Endothelial cell of umbilical vein (primary cell): ENCODE measurements at regions not wholly inside any gene's neighbourhood (a gene's known extent, or its start where the extent isn't known, plus 50 kb on each side); places are given as distances from the start of the nearest gene placed in this dataset.

Experiments
- EZH2 ChIP-seq: IDR thresholded peaks from 2 replicates; pipeline ENCODE4 v1.6.1; 2012; ENCODE audit warnings: borderline replicate concordance, low read depth, mild to moderate bottlenecking, moderate library complexity, low read length, inconsistent platforms; ENCODE audit not compliant: severe bottlenecking
- FOS ChIP-seq: IDR thresholded peaks from 2 replicates; pipeline ENCODE4 v1.6.1; 2011; ENCODE audit warnings: mild to moderate bottlenecking, low read length, moderate library complexity, borderline replicate concordance; ENCODE audit not compliant: insufficient read depth
- GATA2 ChIP-seq: IDR thresholded peaks from 2 replicates; pipeline ENCODE4 v1.7.0; 2011; ENCODE audit warnings: low read depth, mild to moderate bottlenecking, moderate library complexity, mixed read lengths, low read length; ENCODE audit not compliant: insufficient read length, insufficient read depth
- MYC ChIP-seq: IDR thresholded peaks from one replicate; pipeline ENCODE4 v1.6.1; 2011; ENCODE audit warnings: mild to moderate bottlenecking, low read depth, low read length
- POLR2A ChIP-seq: IDR thresholded peaks from 2 replicates; pipeline ENCODE4 v1.6.1; 2012; ENCODE audit warnings: low read depth, mild to moderate bottlenecking, control low read depth, low read length
- POLR2AphosphoS5 ChIP-seq: IDR thresholded peaks from 2 replicates; pipeline ENCODE4 v1.6.1; 2012; ENCODE audit warnings: low read depth, mild to moderate bottlenecking, control low read depth, low read length, moderate library complexity; ENCODE audit not compliant: insufficient read depth
- TF ChIP-seq, protein P1 (sequence below), 2 donors: IDR thresholded peaks; 1 replicate in 1 of 2; 2 replicates in 1 of 2; pipeline ENCODE4 v1.5.1; 2011; ENCODE audit warnings: low read length in 2 of 2, mild to moderate bottlenecking in 2 of 2, moderate library complexity in 2 of 2, control low read depth in 1 of 2, inconsistent platforms in 1 of 2, low read depth in 1 of 2; ENCODE audit not compliant: insufficient read depth in 1 of 2; ENCODE audit errors: extremely low read depth in 1 of 2
- TF ChIP-seq, protein P2 (sequence below): IDR thresholded peaks from 2 replicates; pipeline ENCODE4 v1.6.1; 2011; ENCODE audit not compliant: insufficient read depth, insufficient read length

DNA sequence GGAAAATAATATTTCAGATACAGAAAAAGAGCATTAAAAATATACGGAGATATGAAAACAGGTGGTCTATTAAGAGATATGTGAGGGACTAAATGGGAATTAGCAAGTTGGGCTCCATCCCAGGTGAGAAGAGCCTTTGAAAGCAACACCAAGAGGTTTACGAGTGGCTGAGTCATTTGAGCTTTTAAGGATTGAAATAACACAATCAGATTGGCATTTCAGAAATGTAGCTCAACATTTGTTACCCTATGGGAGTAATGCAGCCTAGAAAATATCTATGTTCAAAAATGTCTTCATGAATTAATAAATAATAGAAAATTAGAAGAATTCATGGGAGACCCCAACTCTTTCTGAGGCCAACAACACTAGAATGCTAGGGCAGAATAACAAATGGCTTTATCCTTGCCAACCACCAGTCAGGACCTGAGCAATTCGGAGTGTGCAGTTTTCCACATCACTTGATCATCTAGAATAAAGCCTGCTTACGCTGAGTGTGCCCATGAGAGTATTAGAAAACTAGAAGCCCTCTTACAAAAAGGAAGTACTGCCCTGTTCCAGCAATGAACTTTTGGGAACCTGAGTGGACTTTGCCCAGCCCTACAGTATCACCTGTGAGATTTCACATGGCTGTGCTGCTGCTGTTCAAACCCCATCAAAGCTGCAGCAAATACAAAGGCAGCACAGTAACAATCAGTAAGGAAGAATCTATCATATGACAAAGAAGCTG is 538.0 kb upstream of the CAMK1G start:
- TF ChIP-seq POLR2AphosphoS5: no peak
- no peak for TF ChIP-seq EZH2
- TF ChIP-seq, protein P1, sequence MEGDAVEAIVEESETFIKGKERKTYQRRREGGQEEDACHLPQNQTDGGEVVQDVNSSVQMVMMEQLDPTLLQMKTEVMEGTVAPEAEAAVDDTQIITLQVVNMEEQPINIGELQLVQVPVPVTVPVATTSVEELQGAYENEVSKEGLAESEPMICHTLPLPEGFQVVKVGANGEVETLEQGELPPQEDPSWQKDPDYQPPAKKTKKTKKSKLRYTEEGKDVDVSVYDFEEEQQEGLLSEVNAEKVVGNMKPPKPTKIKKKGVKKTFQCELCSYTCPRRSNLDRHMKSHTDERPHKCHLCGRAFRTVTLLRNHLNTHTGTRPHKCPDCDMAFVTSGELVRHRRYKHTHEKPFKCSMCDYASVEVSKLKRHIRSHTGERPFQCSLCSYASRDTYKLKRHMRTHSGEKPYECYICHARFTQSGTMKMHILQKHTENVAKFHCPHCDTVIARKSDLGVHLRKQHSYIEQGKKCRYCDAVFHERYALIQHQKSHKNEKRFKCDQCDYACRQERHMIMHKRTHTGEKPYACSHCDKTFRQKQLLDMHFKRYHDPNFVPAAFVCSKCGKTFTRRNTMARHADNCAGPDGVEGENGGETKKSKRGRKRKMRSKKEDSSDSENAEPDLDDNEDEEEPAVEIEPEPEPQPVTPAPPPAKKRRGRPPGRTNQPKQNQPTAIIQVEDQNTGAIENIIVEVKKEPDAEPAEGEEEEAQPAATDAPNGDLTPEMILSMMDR (IDR thresholded peaks at IDR 0.05; ENCODE audit: extremely low read depth in 1 of 2, insufficient read depth in 1 of 2, low read depth in 1 of 2, low read length in 2 of 2): no peak
- no peak for TF ChIP-seq POLR2A
- no peak for TF ChIP-seq FOS
- TF ChIP-seq, protein P2, sequence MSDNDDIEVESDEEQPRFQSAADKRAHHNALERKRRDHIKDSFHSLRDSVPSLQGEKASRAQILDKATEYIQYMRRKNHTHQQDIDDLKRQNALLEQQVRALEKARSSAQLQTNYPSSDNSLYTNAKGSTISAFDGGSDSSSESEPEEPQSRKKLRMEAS: no peak
- no peak for TF ChIP-seq GATA2
- TF ChIP-seq MYC: no peak
